HG03175 (cell line): ENCODE measurements at regions not wholly inside any gene's neighbourhood (a gene's known extent, or its start where the extent isn't known, plus 50 kb on each side); places are given as distances from the start of the nearest gene placed in this dataset.
"Not testable (repeated sequence)": the region's sequence is repeated elsewhere in the genome, so short reads cannot be mapped to it uniquely, and the experiment has no call there.

Experiments
- ATAC-seq: cut with Tn5 transposase; IDR thresholded peaks from one replicate; pipeline ENCODE4 v1.9.1; 2021; ENCODE audit warnings: mild to moderate bottlenecking, moderate library complexity; ENCODE audit not compliant: unreplicated experiment

- ATAC-seq, result no peak
Measured at GRCh38 chr2:22020091-22020742, 896.4 kb downstream of the TDRD15 start.

DNA sequence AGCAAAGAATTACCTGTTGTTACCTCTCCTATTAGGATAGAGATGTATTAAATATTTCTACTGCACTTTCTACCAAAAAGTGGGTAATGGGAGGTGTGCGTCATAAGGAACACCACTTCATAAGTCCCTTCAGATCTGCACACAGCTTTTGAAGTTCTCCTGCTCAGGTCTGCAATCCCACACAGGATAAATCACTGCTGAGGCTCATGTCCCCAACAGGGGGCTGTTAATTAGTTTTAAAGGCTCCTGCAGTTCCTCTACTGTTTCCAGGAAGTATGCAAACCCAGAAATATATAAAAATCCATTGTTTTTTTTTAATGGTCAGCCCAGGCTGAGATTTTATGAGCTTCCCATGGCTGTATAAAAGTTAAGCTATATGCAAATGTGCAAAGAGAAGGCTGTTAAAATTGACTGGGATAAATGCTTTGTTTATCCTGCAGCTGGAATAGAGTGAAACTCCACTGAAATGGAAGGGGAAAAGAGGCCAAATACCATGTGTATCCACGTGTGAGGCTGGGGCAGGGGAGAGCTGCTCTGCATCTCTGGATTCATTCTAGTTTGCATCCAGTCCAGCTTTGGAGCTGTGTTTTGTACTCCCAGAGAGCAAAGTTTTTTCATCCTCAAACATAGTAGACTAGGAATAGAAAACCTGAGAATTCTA is 903.7 kb downstream of the TDRD15 start:
- no peak for ATAC-seq

DNA sequence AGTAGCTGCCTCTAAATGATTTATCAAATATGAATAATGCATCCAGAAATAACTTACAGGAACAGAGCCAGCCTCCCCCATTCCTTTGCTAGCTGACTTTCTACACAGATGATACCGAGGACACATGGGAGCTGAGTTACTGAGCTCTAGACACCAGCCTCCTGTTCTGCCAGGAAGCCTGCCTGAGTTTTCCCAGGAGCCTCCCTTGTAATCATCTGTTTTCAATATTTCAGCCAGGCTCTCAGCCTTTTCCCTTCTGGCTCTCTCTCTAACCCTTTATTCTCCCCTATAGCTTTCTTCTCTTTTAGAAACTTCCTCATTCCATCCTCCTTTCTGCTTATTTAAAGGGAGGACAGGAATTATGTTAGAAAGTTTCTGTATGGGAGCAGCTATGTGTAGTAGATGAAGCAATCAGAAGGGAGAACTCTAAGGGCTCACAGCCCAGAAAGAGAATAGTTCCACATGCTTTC is 911.6 kb downstream of the TDRD15 start:
- ATAC-seq, result no peak

- no peak for ATAC-seq
Measured at GRCh38 chr2:22037274-22037673, 913.5 kb downstream of the TDRD15 start.

- ATAC-seq, result no peak
Measured at GRCh38 chr2:22043784-22044183, 920.0 kb downstream of the TDRD15 start.

DNA sequence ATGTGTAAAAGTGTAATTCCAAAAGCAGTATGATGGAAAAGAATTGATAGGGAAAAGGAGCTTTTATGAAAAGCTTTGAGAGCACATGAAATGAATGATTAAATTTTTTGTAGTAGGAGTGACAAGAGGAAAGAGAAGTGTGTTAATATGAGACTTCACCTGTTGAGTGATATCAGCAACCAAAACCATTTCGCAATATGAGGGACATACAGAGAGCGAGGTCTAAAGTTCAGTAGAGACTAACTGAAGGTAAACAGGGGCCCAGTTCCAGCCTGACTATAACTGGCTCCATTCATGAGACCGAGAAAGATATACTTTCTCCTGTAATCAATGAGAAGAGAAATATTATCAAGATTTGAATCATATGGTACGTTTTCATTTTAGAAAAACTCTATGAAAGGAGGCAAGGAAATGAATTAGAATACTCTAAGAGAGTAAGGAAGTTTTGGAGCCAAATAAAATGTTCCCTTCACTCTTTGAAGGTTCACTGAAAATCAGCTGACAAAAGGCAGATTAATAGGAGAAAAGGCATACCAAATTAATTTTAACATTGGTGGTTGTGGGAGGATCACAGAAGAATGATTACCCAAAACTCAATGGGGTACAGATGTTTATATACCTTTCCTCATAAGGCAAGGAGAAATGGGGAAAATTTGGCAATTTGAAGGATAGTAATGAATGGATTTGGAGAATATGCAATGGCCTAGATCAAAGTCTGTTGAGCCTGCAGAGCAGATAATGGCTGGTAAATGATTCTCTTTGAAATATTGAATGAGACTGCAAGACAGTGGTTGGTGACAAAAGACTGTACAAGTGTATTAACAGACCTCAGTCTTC is 932.2 kb downstream of the TDRD15 start:
- ATAC-seq, result no peak

DNA sequence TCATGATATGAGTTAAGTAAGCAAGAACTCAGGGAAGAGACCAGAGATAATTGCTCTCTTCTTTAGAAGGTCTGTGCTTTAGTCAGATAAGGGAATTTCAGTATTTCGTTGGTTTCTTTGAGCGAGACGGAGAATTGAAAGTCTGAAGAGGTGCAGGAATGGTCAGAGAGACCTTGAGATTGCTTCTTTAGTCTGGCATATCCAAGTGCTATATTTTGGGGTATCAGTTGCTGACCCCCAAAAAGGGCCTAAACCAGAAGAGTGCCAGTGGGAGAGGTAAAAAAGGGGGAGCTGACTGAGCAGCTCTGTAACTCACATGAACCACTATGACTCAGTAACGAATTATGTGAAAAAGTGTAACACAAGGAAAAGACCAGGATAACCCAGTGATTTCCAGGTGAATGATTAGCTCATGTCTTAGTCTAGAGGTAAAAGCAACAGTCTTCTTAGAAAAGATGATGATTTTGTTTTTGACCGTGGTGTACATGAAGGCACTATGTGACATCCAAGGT is 932.9 kb downstream of the TDRD15 start:
- ATAC-seq, result no peak

- ATAC-seq, result no peak
Measured at GRCh38 chr2:22062679-22063078, 938.9 kb downstream of the TDRD15 start.

- ATAC-seq, result no peak
Measured at GRCh38 chr2:22076454-22076853, 952.7 kb downstream of the TDRD15 start.

DNA sequence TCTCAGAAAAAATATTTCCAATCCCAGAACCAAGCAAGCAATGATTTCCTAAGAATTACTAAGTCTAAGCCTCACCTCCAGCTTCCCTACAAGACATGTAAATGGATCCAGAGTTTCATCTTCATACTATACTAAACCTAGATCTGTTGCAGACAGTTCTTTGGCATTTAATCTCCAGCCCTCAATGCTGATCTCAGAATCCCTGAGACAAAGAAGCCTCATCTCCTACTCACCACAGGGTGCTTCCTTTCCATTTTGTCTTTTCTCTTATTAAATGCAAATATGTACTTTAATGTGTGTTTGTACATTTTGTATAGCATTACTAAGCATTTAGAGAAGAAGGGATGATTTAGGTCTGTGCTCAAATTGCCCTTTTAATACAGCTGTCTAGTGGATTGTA is 954.9 kb downstream of the TDRD15 start:
- ATAC-seq, result no peak

- no peak for ATAC-seq
Measured at GRCh38 chr2:22079583-22079982, 955.8 kb downstream of the TDRD15 start.

- no peak for ATAC-seq
Measured at GRCh38 chr2:22086726-22087125, 963.0 kb downstream of the TDRD15 start.

DNA sequence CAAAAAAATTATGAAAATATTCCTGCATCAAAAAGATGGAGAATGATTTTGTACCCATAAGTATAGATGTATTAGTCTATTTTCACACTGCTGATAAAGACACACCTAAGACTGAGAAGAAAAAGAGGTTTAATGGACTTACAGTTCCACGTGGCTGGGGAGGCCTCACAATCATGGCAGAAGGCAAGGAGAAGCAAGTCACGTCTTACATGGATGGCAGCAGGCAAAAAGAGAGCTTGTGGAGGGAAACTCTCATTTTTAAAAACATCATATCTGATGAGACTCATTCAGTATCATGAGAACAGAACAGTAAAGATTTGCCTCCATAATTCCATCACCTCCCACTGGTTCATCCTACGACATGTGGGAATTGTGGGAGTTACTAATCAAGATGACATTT is 979.8 kb downstream of the TDRD15 start:
- ATAC-seq, result not testable (repeated sequence)

DNA sequence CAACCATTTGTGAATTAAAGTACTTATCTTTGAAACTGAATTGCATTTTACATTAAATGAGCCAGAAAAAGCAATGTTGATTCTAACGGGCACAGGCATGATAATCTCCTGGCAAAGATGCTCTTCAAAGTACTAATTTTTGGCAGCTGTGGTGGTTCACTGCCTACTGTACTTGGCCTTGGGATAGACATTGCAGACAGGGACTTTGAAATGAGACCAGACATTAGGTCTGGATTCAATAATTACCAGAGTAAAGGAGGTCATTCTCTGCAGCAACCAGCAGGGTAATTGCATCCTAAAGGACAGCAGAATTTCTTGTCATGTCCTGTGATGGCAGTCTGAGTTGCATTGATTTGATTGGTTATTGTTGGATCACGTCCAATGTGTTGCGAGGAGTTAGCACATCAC is 986.5 kb downstream of the TDRD15 start:
- ATAC-seq, result no peak

GRCh38 chr2:22124003-22124402 is 1000.2 kb downstream of the TDRD15 start:
- no peak for ATAC-seq

- no peak for ATAC-seq
Measured at GRCh38 chr2:22126106-22126505, 1002.3 kb downstream of the TDRD15 start.

DNA sequence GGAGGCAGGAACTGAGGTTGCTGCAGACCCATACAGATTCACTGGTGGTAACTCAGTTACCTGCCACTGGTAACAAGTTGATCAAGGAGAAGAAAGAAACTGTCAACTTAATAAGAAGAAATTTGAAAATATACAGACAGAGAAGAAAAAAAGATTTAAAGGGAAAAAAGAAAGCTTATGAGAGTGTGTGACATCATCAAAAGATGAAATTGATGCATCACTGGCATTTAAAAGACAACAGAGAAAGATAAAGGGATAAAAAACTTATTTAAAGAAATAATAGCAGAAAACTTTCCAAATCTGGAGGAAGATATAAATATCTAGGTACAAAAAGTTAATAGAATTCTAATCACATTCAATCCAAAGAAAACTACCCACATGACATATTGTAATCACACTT is 1003.2 kb downstream of the TDRD15 start:
- ATAC-seq, result no peak

GRCh38 chr2:22134421-22134820 is 1010.7 kb downstream of the TDRD15 start:
- ATAC-seq, result no peak

DNA sequence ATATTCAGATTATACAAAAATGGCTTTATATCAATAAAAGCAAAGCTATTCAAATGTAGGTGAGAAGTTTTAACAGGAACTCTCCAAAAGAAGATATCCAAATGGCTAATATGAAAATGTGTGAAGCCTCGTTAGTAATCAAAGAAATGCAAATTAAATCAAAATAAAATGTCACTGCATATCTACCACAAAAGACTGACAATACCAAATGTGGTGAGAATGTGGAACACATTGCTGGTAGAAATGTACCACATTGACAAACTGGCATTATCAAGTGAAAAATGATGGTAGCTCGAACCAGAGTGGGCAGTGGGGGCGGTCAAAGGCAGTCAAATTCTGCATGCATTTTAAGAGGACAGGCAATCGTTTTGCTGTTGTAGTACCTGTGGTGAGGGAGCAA is 1012.7 kb downstream of the TDRD15 start:
- no peak for ATAC-seq

GRCh38 chr2:22143840-22144239 is 1020.1 kb downstream of the TDRD15 start:
- no peak for ATAC-seq

DNA sequence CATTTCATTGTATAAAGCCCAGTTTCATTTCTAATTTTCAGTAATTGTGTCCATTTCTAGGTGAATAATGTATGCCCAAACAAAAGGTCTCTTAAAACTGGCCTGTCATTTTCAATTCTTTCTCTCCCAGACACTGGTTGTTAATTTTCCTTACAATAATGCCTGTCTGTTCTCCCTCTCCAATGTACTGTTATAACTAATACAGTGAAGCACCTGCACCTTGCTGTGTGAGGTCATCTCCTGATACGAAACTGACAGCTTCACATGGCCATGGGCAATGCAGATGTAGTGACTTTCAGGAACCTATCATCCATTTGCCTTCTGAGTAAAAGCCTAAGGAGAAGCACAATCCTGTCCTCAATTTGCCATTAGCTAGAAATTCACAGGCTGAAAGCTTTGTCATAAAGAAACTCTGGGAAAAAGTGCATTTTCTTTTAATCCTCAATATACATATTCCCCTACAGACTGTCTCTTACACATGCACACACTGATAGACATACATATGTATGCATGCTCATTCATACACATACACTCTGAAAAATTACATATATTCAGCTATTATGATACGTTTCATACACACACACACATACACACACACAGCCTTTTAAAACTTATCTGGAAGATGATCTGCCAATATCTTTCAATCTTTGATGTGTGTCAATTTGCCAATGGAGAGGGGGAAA is 1030.3 kb downstream of the TDRD15 start:
- no peak for ATAC-seq
